GM18505 (cell line): ENCODE measurements at regions not wholly inside any gene's neighbourhood (a gene's known extent, or its start where the extent isn't known, plus 50 kb on each side); places are given as distances from the start of the nearest gene placed in this dataset.

Source experiments
- ATAC-seq: cut with Tn5 transposase; IDR thresholded peaks from one replicate; pipeline ENCODE4 v1.9.1; 2021; ENCODE audit not compliant: unreplicated experiment
- POLR2A ChIP-seq: IDR thresholded peaks from 4 replicates; pipeline ENCODE4 v1.6.1; 2011; ENCODE audit warnings: borderline replicate concordance; ENCODE audit not compliant: insufficient read depth, insufficient read length; ENCODE audit errors: extremely low read depth

GRCh38 chr5:125317536-125317995 is 571.1 kb upstream of the ZNF608 start:
- no peak for TF ChIP-seq POLR2A
- ATAC-seq: no peak

DNA sequence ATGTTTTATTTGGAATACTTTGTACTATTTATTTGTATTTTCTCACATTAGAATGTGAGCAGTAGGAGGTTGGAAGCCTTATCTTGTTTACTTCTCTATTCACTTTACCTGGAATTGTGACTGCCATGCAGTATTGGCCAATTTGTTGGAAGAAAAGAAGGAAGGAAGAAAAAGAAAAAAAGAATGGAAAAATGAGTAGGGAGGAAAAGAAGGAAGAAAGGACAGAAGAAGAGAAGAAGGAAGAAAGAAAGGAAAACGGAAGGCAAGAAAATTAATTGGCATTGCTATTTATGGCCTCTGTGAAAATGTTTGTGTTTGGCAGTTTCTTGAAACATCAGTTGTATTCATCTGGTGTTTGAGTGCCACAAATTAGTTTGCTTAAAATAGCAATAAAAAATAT is 575.2 kb upstream of the ZNF608 start:
- ATAC-seq: no peak
- TF ChIP-seq POLR2A: no peak

DNA sequence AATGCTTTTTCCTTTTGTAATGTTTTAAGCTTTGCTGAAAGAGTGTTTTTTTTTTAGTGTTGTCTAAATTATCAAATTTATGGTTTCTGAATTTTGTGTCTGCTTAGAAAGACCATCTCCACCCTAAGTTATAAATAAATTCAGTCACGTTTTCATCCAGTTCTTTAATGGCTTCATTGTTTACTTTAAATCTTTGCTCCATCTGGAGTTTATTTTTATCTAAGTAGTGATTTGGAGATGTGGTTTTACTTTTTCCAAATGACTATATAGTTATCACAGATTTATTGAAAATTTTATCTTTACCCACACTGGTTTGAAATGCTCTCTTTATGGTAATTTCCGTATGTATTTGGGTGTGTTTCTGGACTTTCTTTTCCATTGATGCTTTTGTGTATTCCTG is 577.2 kb upstream of the ZNF608 start:
- TF ChIP-seq POLR2A: no peak
- ATAC-seq: no peak

DNA sequence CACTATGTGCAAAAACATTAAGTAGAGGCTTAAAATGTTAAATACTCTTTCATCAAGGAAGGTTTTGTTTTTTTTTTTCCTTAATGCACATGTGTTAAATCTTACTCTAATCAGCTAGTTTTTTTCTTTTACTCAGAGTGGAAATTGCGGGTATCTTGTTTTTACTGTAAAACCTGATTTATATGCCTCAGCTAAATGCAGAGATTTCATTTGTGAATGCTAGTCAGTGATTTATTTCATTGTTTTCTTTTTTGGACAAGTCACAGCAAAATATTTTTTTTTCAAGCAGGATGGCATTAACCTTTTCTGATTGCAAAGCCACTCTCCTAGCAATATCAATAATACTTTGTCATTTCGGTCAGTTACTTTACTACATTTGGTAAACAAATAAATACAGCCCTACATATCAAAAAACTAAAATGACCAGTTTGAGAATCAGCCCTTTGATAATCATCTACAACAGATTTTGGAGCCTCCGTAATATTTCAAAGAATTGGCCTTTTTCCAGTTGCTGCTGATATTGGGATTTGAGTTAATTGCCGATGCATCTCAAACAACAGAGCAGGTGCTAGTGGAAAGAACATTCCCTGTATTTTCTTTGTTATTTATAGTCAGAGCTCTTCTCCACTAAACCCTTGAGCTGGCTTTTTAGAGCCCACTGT is 579.2 kb upstream of the ZNF608 start:
- TF ChIP-seq POLR2A: no peak
- no peak for ATAC-seq

- ATAC-seq: no peak
- TF ChIP-seq POLR2A: no peak
Measured at GRCh38 chr5:125326150-125326510, 579.7 kb upstream of the ZNF608 start.

GRCh38 chr5:125327676-125328075 is 581.2 kb upstream of the ZNF608 start:
- TF ChIP-seq POLR2A: no peak
- no peak for ATAC-seq

- no peak for TF ChIP-seq POLR2A
- no peak for ATAC-seq
Measured at GRCh38 chr5:125331987-125332598, 585.7 kb upstream of the ZNF608 start.

GRCh38 chr5:125333416-125333815 is 587.0 kb upstream of the ZNF608 start:
- no peak for ATAC-seq
- TF ChIP-seq POLR2A: no peak

GRCh38 chr5:125336401-125336800 is 590.0 kb upstream of the ZNF608 start:
- ATAC-seq: no peak
- TF ChIP-seq POLR2A: no peak

DNA sequence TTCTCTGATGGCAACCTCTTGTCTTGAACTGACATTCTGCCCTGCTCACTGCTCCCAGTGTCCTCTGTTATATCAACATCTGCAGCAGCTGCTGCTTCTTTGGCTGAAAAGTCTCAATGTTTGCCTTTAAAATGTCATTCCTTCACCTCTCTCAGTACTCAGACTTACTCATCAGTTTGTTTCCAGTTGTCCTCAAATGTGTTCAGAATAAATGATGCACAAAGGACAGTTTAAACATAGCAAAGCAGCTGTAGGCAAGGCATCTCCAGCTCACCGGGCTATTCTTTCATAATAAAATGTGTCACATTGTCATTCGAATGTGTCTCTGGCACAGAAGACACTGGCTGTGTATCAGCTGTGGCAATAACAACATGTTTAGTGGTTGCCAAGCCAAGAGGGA is 590.9 kb upstream of the ZNF608 start:
- TF ChIP-seq POLR2A: no peak
- ATAC-seq: no peak

GRCh38 chr5:125338440-125339174 is 592.2 kb upstream of the ZNF608 start:
- ATAC-seq: no peak
- no peak for TF ChIP-seq POLR2A

DNA sequence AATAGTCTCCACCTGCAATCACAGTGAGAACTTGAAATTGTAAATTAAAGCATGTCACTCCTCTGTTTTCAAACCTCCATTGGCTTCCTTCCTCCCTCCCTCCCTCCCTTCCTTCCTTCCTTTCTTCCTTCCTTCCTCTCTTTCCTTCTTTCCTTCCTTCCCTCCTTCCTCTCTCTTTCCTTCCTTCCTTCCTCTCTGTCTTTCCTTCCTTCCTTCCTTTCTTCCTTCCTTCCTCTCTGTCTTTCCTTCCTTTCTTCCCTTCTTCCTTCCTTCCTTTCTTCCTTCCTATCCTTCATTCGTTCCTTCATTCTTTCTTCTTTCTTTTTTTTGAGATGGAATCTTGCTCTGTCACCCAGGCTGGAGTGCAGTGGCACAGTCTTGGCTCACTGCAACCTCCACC is 595.0 kb upstream of the ZNF608 start:
- TF ChIP-seq POLR2A: no peak
- ATAC-seq: no peak

GRCh38 chr5:125343015-125343414 is 596.6 kb upstream of the ZNF608 start:
- ATAC-seq: no peak
- TF ChIP-seq POLR2A: no peak

DNA sequence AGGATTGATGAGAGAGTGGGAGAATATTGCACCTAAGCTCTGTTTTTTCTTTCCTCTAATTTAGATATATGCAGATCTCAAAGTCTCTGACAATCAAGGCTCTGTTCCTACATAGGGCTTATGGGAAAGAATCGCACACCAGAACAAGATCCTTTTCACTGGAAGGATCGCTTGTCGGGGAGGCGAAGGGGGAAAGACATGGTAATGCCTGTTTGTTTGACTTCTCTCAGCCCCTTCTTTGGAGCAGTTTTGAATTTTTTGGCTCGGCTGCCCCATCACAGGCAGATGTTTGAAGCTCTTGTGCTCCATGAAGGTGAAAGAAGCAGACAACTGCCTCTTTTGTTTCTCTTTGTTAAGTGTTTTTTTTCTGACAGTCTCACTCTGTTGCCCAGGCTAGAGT is 599.9 kb upstream of the ZNF608 start:
- ATAC-seq: no peak
- TF ChIP-seq POLR2A: no peak
